Right renal cortex interstitium (tissue), 3 donors: ENCODE measurements at regions not wholly inside any gene's neighbourhood (a gene's known extent, or its start where the extent isn't known, plus 50 kb on each side); places are given as distances from the start of the nearest gene placed in this dataset.
"Not testable (repeated sequence)": the region's sequence is repeated elsewhere in the genome, so short reads cannot be mapped to it uniquely, and the experiment has no call there.

Experiments used
- DNase-seq, 3 donors: peaks; one replicate each; pipeline ENCODE4 v3.0.0-alpha.2; 2013; ENCODE audit warnings: low read depth in 3 of 3, low spot score in 2 of 3

DNA sequence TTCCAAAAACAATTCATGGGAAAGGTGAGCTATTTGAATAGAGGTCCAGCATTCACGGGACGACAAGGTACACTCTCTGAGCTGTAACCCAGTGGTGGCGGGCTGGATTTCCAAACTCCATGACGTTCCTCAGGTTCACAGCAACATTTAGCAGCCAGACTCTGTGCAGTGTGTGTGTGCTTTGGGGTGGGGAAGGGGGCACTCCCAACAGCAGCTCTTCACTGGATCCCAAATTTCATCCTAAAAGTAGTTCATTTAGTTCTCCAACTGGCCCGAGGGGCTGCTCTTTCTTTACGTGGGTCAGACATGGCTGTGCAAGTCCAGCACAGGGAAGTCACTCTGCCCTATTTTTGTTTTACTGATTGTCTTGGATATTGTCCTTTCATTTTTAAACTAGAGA lies 98.0 kb upstream of the IRX2 start:
- no peak for DNase-seq

DNA sequence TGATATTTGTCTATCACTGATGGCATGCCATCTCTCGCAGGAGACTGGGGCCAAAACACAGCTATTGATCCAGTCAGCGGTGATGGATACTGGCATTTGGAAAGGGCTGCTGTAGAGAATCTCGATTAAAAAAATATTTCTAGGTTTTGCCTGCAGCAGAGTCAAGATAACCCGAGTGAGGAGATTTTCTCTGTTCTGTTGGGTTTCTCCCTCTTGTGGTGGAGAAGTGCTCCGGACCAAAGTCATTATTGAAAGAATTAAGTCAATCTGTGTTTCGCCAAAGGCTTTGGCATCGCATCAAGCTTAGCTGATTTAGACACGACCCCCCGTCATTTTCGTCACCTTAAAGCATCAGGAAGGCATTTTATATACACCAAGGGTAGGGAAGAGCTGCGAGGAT lies 97.1 kb upstream of the IRX2 start:
- DNase-seq = no peak

DNA sequence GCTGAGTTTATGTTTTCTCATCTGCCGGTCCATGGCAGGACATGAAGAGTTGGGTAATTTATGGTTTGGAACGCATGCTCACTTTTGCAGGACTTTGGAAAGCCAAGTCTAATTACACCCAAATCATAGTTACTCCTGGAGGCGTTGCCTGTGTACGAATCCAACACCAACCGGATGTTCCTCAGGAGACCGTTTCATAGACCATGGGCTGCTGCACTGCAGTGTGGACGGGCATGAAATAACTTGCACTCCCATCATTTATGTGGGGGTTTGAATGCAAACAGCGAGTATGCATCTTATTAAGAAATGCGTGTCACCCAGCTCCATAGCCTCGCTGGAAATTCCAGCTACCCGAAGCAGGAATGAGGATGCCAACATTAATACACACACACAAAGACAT lies 96.1 kb upstream of the IRX2 start:
- DNase-seq = no peak

DNA sequence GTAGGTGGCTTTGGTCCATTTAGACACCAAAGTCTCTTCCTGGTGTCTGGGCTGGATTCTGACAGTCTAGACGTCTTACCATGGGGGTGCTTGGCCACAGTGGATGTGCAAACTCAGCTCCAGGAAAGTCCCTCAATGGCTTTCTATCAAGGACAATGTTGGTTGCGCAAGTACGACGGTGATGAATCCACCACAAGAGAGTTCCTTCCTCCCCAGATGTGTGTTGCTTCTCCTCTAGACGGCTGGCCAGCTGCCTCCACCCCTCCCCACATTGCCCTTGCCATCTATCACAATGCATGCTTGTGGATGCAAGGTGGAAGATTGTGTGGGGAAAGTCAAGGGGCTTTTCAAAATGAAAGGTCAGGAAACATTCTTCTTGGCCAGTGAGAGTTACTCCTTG lies 89.7 kb upstream of the IRX2 start:
- no peak for DNase-seq

DNA sequence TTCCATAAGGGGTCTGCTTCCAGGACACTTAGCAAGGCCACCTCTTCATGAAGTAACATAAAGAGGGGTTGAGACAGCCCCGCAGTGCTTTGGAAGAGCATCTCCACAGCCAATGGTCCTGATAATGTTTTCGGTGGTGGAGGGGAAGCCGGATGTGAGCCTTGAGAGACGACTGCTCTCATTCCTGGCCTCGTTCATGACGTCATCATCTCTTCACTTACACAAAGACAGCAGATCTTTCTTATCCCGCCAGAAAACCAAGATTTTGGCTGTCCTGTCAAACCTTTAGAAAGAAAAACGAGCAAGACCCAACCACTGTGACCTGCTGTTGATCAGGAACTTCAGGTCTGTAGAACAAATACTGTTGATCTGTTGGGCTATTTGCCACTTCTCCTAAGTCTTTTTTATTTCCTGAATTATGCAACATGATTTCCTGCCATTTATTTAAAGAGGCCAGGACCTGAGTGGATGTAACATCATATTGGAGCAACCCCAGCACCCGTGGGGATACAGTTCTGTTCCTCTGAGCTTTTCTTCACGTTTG lies 89.0 kb upstream of the IRX2 start:
- DNase-seq = no peak

DNA sequence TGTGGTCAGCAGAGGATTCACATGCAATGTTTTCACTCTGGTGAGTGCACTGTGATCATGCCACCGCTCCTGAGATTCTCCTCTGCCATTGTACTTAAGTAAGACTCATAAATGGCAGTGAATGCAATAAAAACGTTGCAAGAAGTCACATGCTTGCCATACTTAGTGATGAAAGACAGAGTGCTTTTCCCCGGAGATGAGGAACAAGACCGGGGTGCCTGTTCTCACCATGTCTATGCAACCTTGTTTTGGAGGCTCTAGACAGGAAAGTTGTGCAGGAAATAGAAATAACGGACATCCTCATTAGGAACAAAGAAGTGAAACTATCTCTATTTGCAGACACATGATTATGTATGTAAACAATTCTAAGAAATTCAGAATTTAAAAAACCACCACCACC lies 84.7 kb upstream of the IRX2 start:
- no peak for DNase-seq

DNA sequence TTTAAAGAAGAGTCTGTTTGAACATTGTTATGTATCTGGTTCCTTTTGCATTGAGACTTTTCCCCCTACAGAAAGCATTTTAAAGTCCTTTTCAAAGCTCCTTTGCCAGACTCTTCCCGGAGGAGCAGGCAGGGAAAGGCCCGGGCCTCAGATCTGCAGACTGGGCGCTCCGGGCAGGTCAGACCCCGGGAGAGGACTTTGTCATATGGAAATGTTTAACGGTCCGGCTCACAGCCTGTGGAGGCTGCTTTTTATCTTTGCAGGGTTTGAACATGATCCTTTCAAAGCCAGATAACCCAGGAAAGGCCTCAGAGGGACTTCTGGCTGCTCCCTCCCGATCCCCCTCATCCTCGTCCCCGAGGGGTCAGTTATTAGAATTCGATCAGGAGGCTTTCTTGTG lies 82.1 kb upstream of the IRX2 start:
- no peak for DNase-seq

DNA sequence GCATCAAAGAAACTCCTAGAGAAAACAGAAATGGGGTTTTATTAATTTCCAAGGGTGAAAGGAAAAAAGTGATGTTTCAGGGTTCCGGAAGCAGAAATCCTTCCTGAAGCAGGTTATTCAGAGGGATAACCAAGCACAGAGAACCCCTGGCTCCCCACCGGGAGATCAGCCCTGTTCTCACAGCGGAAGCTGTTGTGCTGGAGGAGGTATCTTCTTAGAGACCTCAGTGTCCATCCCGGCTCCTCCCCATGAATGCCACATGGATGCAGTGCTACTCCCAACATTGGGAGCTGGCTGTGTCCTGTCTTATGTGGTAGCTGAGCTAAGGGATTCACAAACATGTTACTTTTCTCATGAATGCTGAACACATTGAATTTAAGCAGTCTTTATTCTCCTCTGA lies 80.9 kb upstream of the IRX2 start:
- DNase-seq = no peak

DNA sequence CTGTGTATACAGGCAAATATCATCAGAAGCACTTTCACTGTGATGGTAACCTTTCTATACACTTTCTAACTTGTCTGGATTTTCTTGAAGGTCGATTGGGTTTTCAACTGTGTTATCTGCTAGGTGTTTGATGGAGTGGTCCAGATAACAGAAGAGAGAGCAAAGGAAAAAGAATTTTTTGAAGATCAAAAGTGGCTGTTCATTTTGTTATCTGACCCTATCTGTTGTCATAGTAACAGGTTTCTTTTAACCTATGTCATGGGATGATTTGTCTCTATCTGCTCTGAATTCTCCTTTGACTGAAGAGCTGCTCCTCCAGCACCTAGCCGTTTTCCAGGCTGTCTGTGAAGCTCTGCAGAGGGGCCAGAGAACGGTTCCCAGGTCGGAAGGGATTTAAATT lies 77.8 kb upstream of the IRX2 start:
- DNase-seq = no peak

DNA sequence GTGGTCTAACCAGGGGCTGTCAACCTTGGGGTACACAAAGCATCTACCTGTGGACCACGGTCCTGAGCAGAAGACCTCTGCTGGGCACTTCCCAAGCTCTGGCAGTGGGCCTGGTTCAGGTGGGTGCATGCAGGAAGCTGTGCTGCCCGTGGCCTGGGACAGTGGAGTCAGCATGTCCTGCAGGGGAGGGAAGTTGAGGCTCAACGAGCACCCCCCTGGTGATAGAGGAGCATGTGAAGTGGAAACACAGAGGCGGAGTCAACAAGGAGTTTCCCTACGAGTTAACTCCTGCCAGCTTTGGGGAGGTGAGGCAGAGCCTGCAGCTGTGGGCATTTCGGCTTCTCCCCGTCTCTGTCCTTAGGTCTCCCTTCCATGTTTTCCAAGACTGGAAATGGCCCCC lies 67.5 kb upstream of the IRX2 start:
- no peak for DNase-seq

DNA sequence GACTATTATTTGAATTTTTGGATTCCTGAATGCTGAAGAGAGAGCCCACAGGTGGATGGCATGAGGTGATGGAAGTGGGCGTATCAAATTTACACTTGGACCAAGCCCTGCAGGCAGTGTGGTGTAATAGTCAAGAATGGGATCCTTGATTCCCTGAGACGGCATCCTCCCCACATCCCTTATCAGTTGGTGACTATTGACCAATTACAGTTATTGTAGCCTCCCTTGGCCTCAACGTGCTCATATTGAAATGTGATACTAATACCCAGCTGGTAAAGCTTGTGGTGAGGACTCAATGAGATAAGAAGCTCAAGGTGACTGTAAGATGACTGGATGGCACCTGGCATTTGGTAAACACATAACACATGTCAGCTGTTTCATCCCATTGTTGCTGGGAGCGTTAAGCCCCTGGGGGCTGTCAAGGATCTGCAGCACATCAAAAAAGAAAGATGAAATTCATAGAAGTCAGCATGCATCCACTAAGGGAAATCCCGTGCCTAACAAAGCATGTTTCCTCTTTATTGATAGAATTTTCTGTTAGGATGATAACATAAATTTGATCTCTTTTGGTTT lies 65.6 kb upstream of the IRX2 start:
- DNase-seq = no peak

DNA sequence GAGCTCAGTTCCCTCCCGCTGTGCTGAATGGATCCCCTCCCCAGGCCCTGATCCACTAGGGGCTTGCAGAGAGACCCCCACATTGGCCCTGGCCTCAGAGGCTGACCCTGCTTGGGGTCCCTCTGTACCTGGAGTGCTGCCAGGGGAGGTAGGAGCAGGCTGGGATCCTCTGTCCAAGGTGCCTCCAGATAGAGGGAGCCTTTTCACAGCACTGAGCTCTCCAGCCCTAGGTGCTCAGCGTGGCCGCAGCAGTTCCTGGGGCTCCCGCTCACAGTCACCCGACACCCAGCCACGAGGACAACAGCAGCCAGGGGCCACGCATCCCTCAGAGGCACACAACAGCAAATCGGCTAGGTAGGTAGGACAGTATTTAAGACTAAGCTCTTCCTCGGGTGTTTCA lies 62.2 kb upstream of the IRX2 start:
- no peak for DNase-seq

DNA sequence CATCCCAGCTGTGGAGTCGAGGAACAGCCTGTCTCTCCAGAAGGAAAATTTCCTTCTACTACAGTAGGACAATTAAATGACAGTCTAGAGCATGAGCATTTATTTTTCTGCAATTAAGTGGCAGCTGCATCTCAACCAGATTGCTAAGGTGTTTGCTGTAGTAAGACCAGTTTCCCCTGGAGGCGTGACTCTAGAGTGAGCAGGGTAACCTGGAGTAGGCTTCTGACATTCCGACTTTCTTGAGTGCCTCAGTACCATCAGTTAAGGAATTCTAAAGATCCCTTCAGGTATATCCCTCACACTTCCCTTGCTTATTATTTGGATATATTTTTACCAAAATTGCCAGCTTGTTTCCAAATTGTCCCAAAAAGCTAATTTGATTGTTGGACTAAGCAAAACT lies 59.2 kb upstream of the IRX2 start:
- DNase-seq = no peak

DNA sequence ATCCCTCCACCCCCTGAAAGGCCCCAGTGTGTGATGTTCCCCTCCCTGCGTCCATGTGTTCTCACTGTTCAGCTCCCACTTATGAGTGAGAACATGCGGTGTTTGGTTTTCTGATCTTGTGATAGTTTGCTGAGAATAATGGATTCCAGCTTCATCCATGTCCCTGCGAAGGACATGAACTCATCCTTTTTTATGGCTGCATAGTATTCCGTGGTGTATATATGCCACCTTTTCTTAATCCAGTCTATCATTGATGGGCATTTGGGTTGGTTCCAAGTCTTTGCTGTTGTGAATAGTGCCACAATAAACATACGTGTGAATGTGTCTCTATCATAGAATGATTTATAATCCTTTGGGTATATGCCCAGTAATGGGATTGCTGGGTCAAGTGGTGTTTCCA lies 55.8 kb upstream of the IRX2 start:
- not testable (repeated sequence) for DNase-seq

DNA sequence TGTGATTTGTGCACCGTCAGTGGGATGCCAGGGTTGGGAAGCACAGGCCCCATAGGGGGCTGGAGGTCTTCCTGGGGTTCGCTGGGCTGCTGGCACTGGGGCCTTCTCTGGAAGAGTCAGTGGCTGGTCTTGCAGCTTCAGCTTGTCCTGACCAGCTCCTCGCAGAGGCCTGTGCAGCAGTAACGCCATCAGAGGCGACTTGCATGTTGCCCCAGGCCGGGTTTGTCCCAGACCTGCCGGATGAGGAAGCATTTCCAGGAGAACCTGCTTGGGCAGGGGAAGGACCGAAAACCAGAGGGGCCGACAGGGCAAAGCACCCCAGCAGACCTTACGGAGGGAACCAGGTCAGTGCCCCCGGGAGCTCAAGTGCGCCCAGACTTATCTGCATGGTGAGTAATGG lies 54.7 kb upstream of the IRX2 start:
- no peak for DNase-seq

DNA sequence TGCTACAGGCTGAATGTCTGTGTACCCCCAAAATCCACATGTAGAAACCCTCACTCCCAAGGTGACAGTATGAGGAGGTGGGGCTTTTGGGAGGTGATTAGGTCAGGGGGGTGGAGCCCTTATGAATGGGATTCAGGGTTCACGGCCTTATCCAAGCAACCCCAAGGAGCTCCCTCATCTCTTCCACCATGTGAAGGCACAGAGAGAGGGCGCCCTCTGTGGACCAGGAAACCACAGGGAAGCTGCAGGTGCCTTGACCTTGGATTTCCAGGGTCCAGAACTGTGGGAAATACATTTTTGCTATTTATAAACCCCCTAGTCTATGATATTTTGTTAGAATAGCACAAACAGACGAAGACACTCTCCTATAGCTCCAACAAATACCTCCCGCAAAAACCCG lies 53.6 kb upstream of the IRX2 start:
- no peak for DNase-seq

DNA sequence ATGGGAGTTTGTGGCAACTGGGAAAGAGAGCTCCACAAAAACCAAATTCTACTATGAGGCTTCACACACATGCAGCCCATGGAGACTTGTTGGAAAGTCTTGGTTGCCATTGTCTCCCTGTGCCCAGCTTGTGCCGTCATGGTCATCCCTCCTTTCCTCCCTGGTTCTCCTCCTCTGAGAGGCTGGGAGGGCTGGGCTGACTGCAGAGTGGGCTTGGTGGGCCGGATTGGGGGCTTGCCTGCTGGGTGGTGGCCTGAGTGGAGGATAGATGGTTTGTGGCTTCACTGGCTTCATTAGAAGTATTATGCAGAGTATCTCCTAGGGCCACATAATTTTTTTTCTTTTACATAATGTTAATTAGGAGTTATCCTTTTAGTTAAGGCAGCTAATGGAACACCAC lies 52.3 kb upstream of the IRX2 start:
- DNase-seq = no peak

DNA sequence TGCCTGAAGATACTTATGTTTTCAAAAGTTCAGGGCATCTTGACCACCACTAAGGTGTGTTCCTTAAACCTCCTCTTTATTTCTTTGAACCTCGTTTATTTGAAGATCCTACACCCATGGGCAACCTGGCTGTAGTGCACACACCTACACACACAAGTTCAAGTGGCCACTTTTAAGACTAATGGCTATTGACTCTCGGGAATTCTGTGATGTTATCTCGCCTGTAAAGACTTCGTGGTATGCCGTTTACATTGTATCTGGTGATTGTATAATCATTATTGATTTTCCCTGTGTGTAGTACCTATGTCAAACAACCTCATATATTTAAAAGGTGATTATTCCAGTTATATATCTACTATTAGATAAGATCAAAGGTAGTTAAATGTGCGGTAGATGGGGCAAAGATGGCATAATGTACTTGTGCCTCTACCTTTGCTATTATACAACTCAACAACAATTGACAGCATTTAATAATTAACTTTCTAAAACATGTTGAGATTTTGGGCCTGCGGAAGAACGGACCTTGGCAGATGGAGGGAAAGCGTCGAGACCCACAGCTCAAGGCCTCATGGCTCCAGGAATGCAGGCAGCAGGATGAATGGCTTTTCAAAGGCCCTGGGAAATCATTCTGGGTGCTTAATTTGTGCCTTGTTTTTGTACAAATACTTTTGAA lies 51.4 kb upstream of the IRX2 start:
- no peak for DNase-seq

DNA sequence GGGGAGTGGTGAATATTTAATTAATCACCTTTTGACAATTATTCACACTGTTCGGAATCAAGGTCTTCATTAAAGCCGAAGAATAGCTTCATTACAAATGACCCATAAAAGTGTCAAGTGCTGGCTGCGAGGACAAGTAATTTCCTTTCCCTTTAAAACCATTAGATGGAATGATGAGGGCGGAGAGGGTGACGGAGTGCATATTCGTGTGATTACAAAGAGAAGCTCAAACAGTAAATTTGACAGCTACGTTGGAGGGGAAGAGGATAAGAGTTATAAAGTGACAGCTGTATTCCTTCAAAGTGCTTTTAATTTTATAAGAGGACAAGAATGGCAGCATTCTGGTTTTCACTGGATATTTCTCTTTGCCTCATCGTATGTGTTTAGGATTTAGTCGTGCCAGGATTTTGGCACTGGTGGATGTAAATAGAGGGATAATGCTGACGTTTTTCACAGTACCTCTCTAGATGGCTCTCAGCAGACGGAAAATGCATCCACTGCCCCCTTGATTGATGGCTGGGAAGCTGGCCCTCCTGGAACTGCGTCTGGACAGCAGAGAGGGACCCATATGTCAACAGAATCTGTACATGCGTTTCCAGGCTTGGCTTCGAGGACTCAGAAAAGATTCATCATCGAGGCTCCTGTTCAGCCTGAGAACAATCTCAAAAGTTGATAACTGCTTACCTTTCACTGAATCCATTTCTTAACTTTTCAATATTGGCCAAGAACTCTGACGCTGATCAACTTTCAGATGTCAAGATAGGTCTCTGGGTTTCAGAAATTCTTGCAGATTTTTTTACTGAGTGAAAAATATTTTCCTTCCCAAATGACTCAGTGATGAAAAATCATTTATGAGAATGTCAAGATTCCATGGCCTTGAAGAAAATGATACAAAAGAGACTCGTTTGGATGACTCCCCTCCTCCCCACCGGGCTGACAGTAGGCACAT lies 50.4 kb upstream of the IRX2 start:
- DNase-seq = no peak
